Amniotic epithelial cell (primary cell): ENCODE measurements at regions not wholly inside any gene's neighbourhood (a gene's known extent, or its start where the extent isn't known, plus 50 kb on each side); places are given as distances from the start of the nearest gene placed in this dataset.

Experiments
- DNase-seq: peaks from one replicate; pipeline ENCODE4 v3.0.0-alpha.2; 2010; ENCODE audit warnings: low read depth

DNA sequence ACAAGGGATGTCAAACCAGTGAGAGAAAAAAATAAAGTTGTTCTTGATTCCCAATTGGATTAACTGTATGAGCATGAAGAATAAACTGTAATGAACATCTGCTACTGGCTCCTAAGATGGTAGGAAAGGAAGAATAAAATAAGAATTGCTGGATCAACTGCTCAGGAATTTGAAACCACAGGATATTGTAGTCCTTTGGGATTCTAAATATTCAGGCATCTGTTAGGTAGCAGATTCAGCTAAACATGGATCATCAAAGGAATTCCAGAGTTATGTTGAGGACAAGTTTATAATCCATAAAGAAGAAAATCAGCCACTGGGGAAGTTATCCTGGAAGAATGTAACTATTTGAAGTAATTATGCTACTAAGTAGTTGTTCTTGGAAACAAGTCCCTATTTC is 65.8 kb downstream of the ISL1 start:
- no peak for DNase-seq

GRCh38 chr5:51452562-51452961 is 69.3 kb downstream of the ISL1 start:
- no peak for DNase-seq

GRCh38 chr5:51465165-51465564 is 81.9 kb downstream of the ISL1 start:
- DNase-seq: no peak

DNA sequence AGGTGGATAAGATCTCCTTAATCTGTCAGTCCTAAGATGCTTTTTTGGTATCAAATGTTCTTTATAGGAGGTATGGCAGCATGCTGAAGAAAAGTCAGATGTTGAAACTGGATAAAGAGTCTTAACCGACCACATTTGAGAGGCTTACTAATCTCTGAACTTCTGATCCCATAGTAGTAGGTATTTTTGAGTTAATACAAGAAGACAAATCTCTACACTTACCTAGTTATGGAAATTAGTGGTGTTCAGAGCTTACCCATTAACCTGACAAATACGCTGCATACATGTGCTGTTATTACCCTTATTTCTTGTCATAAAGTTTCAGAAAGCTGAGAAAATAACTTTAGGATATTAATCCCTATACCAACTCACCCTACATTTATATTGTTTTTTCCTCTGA is 83.0 kb downstream of the ISL1 start:
- no peak for DNase-seq

GRCh38 chr5:51468196-51468595 is 84.9 kb downstream of the ISL1 start:
- DNase-seq: peak; percentile 53

DNA sequence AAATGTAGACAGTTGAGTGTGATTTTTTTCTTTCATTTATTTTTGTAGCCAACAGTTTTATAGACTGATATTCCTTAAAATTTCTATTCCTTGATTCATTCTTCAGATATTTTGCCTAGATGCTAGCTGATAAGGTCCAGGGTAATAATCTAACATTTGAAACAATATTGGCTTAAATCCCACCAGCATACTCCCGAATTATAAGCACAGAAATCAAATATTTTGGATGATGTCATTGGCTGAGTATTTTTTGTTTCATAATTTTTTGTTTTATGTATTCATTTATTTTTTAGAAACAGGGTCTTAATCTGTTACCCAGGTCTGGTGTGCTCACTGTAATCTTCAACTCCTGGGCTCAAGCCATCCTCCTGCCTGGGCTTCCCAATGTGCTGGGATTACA is 88.4 kb downstream of the ISL1 start:
- no peak for DNase-seq

DNA sequence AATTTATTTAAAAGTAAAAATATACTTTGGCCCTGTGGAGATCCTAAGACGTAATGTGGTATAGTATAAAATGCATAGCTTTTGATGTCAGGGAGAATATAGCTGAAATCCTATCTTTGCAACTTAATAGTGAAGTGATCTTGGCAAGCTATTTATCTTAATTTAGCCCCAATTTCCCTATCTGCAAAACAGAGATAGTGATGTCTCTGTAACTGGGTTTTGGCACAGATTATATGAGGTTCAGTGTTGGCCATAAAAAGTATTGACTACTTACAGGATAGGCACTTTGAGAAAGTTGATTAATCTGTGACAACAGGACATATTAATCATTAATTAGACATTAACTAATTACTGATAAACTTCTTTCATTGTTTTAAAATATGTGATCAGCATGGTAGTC is 89.2 kb downstream of the ISL1 start:
- no peak for DNase-seq

DNA sequence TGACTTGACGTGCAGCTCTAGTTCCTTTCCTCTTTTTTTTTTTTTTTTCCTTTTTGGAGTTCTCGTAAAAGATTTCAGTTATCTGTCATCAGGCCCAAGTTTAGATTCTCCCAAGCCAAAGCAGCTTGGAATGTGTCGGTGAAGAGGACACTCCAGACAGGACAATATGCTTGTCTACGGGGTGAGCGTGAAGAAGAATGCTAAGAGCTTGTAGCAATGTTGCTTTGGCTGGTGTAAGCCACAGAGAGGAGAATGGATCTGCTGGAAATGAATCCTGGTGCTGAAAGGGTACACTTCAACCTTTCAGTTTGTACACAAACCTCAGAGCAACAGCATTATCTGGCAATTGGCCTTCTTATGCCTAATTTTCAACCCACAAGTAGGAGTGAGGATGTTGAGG is 92.4 kb downstream of the ISL1 start:
- no peak for DNase-seq

GRCh38 chr5:51476431-51476830 is 93.2 kb downstream of the ISL1 start:
- DNase-seq: peak; percentile 41

GRCh38 chr5:51479840-51480239 is 96.6 kb downstream of the ISL1 start:
- no peak for DNase-seq

DNA sequence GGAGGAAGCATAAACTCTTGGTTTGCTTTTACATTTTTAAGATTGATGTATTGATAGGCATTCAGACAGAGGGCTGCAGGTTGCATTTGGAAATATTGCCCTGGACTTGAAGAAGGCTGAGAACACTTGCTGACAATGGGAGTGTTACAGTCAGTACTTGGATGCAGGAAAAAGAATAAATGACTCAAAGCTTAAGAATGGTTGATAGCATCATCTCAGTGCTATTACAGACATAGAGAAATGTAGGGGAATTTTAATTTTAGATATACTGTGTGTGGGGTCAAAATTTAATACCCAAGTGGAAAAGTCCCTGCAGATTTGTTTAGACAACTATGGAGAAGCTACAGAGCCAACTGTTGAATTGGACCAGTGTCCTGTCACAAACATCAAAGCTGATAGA is 101.1 kb downstream of the ISL1 start:
- DNase-seq: peak; percentile 22

DNA sequence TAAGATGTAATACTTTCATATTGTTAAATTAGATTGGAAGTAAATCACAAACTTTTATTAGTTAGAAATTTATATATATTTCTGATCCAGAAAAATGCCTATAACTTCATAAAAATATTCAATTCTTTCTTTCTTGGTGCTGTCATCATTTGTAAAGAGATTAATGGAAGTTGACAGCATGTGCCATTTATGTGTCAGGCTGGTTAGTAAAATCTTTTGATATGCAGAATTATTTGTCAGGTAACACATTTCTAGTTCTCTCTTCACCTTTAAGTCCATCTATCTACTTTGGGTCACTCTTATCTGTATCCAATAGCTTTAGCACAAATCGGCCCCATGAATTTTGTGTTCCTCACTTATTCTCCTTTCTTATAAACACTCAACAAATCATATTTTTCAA is 102.9 kb downstream of the ISL1 start:
- no peak for DNase-seq

DNA sequence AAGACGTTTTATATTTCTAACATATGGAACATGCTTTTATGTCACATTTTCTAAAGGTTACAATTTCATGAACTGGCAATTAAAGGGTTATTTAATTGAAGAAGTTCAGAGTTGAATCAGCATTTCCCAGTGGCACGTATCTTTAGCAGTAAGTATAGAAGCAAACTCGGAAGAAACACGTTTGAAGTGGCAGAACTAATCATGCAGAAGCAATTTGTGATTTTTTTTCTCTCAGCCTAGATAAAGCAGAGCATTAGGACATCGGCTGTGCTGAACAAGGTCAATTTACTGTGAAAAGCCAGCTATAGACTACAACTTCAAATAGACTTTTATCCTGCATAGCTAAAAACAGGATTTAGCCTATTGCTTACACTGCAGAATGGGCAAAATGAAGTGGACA is 104.7 kb downstream of the ISL1 start:
- no peak for DNase-seq

GRCh38 chr5:51488803-51489642 is 105.8 kb downstream of the ISL1 start:
- no peak for DNase-seq

- no peak for DNase-seq
These were observed 111.6 kb downstream of the ISL1 start for GRCh38 chr5:51494821-51495220.

DNA sequence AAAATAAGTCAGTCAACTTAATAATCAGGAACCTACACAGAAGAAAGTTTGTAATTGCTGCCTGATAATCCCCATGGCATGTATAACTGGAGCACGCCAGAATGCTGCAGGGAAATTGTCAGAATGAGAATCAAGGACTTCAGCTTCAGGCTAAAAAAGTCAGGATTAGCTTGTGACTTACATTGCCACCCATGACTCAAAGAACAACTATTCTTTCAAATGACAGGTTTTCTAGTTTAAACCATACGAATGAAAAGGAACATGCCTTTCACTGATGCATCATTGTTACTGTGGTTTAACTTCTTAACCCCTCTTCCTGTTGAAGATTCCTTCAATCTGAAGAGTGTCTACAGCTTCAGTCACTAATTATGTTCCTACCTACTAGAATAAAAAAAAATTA is 112.4 kb downstream of the ISL1 start:
- DNase-seq: peak; percentile 53

DNA sequence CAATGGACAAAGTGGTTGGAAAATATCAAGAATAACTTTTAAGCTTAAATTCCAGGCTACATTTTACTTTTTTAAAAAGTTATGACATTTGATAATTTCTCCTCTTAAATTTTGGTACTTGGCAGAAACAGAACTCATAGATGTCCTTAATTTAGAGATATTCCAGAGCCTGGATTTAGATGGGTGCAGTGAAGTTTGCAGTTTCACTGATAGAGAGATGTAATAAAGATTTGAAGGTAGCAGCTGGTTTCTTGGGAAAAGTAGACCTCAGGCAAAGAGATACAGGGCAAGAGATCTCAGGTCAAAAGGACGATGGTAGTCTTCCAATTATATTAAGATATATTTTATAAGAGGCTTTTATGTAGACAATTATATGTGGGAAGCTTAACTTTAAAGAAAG is 134.6 kb downstream of the ISL1 start:
- DNase-seq: no peak

- no peak for DNase-seq
These were observed 135.4 kb downstream of the ISL1 start for GRCh38 chr5:51518607-51519006.

- no peak for DNase-seq
These were observed 138.3 kb downstream of the ISL1 start for GRCh38 chr5:51521583-51521982.

- DNase-seq: no peak
These were observed 156.0 kb downstream of the ISL1 start for GRCh38 chr5:51539232-51539631.

DNA sequence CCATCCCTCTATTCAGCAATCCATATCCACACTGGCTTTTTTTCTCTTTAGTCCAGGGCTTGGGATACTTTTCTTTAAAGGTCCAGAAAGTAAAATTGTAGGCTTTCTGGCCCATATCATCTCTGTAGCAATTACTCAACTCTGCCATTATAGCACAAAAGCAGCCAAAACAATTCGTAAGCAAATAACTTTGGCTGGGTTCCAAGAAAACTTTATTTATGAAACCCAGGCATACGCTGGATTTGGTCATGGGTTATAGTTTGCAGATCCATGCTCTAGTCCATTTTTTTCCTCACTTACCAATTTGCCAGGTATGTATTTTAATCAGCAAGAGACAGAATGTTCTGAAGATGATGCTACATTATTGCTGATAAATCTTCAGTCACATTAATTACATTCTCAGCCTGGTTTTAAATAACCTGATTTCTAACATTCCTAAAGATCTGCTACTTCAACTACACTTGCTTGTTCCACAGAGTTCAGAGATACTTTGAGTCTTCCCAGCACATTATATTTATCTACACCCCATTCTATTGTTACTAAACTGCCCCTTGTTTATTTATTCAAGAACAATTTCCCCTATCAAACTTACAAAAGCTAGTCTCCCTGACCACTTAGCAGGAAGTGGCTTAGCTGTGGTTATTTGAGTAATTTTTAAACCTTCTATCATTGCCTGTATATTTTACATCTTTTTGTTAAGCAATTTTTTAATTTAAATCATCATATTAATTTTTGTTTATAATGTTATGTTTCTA is 161.0 kb downstream of the ISL1 start:
- peak; percentile 56 for DNase-seq

DNA sequence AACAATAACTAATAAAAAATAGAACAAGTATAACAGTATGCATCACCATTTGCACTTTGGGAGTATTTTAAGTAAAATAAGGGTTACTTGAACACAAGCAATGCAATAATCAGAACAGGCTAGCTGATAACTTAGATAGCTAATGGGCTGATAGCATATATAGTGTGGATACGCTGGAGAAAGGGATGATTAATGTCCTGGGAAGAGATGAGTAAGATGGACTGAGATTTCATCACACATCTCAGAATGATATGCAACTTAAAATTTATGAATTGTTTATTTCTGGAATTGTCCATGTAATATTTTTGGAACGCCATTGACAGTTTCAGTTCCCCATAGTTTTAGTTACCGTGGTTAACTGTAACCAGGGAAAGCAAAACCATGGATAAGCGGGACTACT is 173.6 kb downstream of the ISL1 start:
- peak; percentile 63 for DNase-seq

DNA sequence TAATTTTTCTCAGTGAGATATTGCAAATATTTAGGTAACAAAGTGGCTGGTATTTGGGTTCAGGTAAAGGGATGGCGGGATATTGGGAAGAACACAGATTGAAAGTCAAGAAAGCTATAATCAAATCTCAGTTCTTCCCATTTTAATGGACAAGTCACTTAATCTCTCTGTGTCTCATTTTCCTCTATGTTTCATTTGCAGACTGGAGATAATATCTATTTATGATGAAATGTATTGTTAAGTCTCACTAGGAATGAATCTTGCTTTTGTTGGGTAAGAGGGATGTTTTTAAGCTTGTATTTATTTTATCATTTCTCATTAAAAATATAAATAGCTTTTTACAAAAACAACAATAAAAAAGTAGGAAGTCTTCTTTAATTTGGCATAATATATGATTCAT is 175.4 kb downstream of the ISL1 start:
- DNase-seq: no peak

DNA sequence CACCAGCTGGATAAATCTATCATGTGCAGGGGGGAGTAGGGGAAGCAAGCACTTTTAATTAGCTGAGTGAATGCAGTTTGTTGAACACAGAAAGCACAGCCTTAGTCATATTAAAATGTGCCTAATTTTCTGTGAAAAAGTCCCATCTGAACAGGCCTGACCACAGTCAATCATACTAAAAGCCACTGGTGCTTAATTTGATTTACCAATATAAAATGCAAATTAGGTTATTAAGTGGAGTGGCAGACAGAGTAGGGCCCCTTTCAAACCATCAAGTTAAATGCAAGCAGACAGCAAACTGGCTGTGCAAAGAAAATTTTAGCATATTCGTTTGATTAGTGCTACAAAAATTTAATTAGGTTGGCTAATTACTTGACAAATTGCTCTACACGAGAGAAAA is 176.1 kb downstream of the ISL1 start:
- no peak for DNase-seq
